Stimulated activated CD4-positive, alpha-beta T cell treated with anti-CD3 and anti-CD28 coated beads, Interleukin-4, amount 100 ng/mL, for 48 hours (primary cell): ENCODE measurements at regions not wholly inside any gene's neighbourhood (a gene's known extent, or its start where the extent isn't known, plus 50 kb on each side); places are given as distances from the start of the nearest gene placed in this dataset.
"Not testable (repeated sequence)": the region's sequence is repeated elsewhere in the genome, so short reads cannot be mapped to it uniquely, and the experiment has no call there.

ENCODE experiments used
- DNase-seq, 2 donors: peaks; one replicate each; pipeline ENCODE4 v3.0.0-alpha.2; 2020; ENCODE audit warnings: low read depth in 2 of 2

GRCh38 chr20:12201289-12201991 is 283.7 kb downstream of the BTBD3 start:
- DNase-seq, result no peak

- no peak for DNase-seq
Measured at GRCh38 chr20:12203399-12203798, 285.7 kb downstream of the BTBD3 start.

- no peak for DNase-seq
Measured at GRCh38 chr20:12203981-12204380, 286.3 kb downstream of the BTBD3 start.

GRCh38 chr20:12207875-12208274 is 290.2 kb downstream of the BTBD3 start:
- DNase-seq, result peak in 1 of 2 donors; percentile 0

- DNase-seq, result no peak
Measured at GRCh38 chr20:12210591-12210990, 292.9 kb downstream of the BTBD3 start.

GRCh38 chr20:12211361-12211760 is 293.7 kb downstream of the BTBD3 start:
- no peak for DNase-seq

- DNase-seq, result no peak
Measured at GRCh38 chr20:12217382-12217781, 299.7 kb downstream of the BTBD3 start.

GRCh38 chr20:12219798-12220197 is 302.1 kb downstream of the BTBD3 start:
- DNase-seq, result no peak

GRCh38 chr20:12223057-12223456 is 305.4 kb downstream of the BTBD3 start:
- DNase-seq, result no peak

GRCh38 chr20:12225898-12226297 is 308.2 kb downstream of the BTBD3 start:
- DNase-seq, result no peak

- DNase-seq, result no peak
Measured at GRCh38 chr20:12229891-12230290, 312.2 kb downstream of the BTBD3 start.

- DNase-seq, result no peak
Measured at GRCh38 chr20:12237772-12238171, 320.1 kb downstream of the BTBD3 start.

- no peak for DNase-seq
Measured at GRCh38 chr20:12241065-12241464, 323.4 kb downstream of the BTBD3 start.

GRCh38 chr20:12243327-12243726 is 325.6 kb downstream of the BTBD3 start:
- no peak for DNase-seq

- no peak for DNase-seq
Measured at GRCh38 chr20:12248481-12248880, 330.8 kb downstream of the BTBD3 start.

GRCh38 chr20:12250661-12251060 is 333.0 kb downstream of the BTBD3 start:
- DNase-seq, result not testable (repeated sequence)

GRCh38 chr20:12252793-12253192 is 335.1 kb downstream of the BTBD3 start:
- no peak for DNase-seq

GRCh38 chr20:12255461-12255970 is 337.8 kb downstream of the BTBD3 start:
- DNase-seq, result no peak

- no peak for DNase-seq
Measured at GRCh38 chr20:12256806-12257205, 339.1 kb downstream of the BTBD3 start.

- DNase-seq, result no peak
Measured at GRCh38 chr20:12262747-12263146, 345.1 kb downstream of the BTBD3 start.

- no peak for DNase-seq
Measured at GRCh38 chr20:12264711-12265110, 347.0 kb downstream of the BTBD3 start.

- DNase-seq, result no peak
Measured at GRCh38 chr20:12265662-12266061, 348.0 kb downstream of the BTBD3 start.

- no peak for DNase-seq
Measured at GRCh38 chr20:12269579-12269978, 351.9 kb downstream of the BTBD3 start.

GRCh38 chr20:12270863-12271262 is 353.2 kb downstream of the BTBD3 start:
- DNase-seq, result no peak
